Astrocyte of the cerebellum (primary cell): ENCODE measurements at regions not wholly inside any gene's neighbourhood (a gene's known extent, or its start where the extent isn't known, plus 50 kb on each side); places are given as distances from the start of the nearest gene placed in this dataset.

Experiments
- DNase-seq: peaks from one replicate; pipeline ENCODE4 v3.0.0-alpha.2; 2011; ENCODE audit warnings: low read depth
- H3K4me3 ChIP-seq: 2 replicates; pipeline ENCODE4 v1.5.1; 2011; ENCODE audit warnings: mild to moderate bottlenecking, low read depth, low read length, moderate library complexity
- CTCF ChIP-seq: IDR thresholded peaks from 2 replicates; pipeline ENCODE4 v1.5.1; 2012; ENCODE audit warnings: low read length, low read depth, moderate library complexity, mild to moderate bottlenecking; ENCODE audit errors: missing control alignments
- in situ Hi-C: cut with HindIII; loops from 2 replicates; pipeline ENCODE4 v1.10.0; 2017; ENCODE audit warnings: low sequenced_read_pairs

- no peak for DNase-seq
- in situ Hi-C loops = no loop called here
- H3K4me3 ChIP-seq = no peak overlapping the region
- no peak for TF ChIP-seq CTCF
Observed at GRCh38 chr10:3339531-3339950, 167.0 kb upstream of the PITRM1 start.

- H3K4me3 ChIP-seq = no peak overlapping the region
- TF ChIP-seq CTCF = no peak
- in situ Hi-C loops = no loop called here
- no peak for DNase-seq
Observed at GRCh38 chr10:3339121-3339520, 166.5 kb upstream of the PITRM1 start.

- no peak overlapping the region for H3K4me3 ChIP-seq
- no peak for TF ChIP-seq CTCF
- in situ Hi-C loops = no loop called here
- DNase-seq = no peak
Observed at GRCh38 chr10:3337741-3338140, 165.2 kb upstream of the PITRM1 start.

GRCh38 chr10:3336673-3337293 is 164.2 kb upstream of the PITRM1 start:
- no peak for DNase-seq
- H3K4me3 ChIP-seq = no peak overlapping the region
- in situ Hi-C loops = no loop called here
- no peak for TF ChIP-seq CTCF

GRCh38 chr10:3333426-3333825 is 160.8 kb upstream of the PITRM1 start:
- TF ChIP-seq CTCF = no peak
- no peak for DNase-seq
- H3K4me3 ChIP-seq = no peak overlapping the region
- in situ Hi-C loops = no loop called here

GRCh38 chr10:3331690-3332230 is 159.2 kb upstream of the PITRM1 start:
- no peak overlapping the region for H3K4me3 ChIP-seq
- TF ChIP-seq CTCF = no peak
- in situ Hi-C loops = no loop called here
- no peak for DNase-seq

GRCh38 chr10:3331187-3331586 is 158.6 kb upstream of the PITRM1 start:
- in situ Hi-C loops = no loop called here
- DNase-seq = no peak
- no peak overlapping the region for H3K4me3 ChIP-seq
- TF ChIP-seq CTCF = no peak
